Endothelial cell of umbilical vein (primary cell): ENCODE measurements at regions not wholly inside any gene's neighbourhood (a gene's known extent, or its start where the extent isn't known, plus 50 kb on each side); places are given as distances from the start of the nearest gene placed in this dataset.
A peak's percentile ranks its signal among the peaks of the same experiment; 100 is the strongest.

Experiments used
- BruUV-seq: library from RNA; stranded (reverse); fragments of 400-500 nt; replicated peaks from 2 replicates; lab custom pipeline; 2021; lab: Mats Ljungman, UMichigan
- CTCF ChIA-PET: fragments of 300-600, 350-600 bp; sonication (Branson Sonifier 250); formaldehyde crosslinking; loops from one replicate; lab custom pipeline; 2021; ENCODE audit warnings: antibody characterized with exemption, inconsistent platforms; lab: Charles Lee
- POLR2A ChIA-PET: fragments of 300-600, 350-600 bp; sonication (Branson Sonifier 250); formaldehyde crosslinking; loops from one replicate; lab custom pipeline; 2021; ENCODE audit warnings: antibody characterized with exemption, inconsistent platforms; lab: Charles Lee
- DNase-seq: peaks from one replicate; pipeline ENCODE4 v3.0.0-alpha.2; 2011; ENCODE audit warnings: low read depth, low spot score
- FAIRE-seq: peaks from 2 replicates; lab custom pipeline; 2011; peaks lifted over from hg19 to GRCh38; lab: Jason Lieb, UNC
- H2AFZ ChIP-seq: 2 replicates; pipeline ENCODE4 v1.6.0; 2012; ENCODE audit warnings: low read depth, low read length, control low read depth, inconsistent platforms
- H3K27ac ChIP-seq: 2 replicates; pipeline ENCODE4 v1.5.1; 2011; ENCODE audit warnings: low read depth, mild to moderate bottlenecking, control low read depth, low read length, moderate library complexity; ENCODE audit not compliant: insufficient read depth
- H3K27me3 ChIP-seq, 2 experiments: 2 replicates each; pipeline versions ENCODE4 v1.6.0 to v1.6.1; 2011; ENCODE audit warnings: low read length in 2 of 2, mixed read lengths in 1 of 2; ENCODE audit not compliant: control insufficient read depth in 2 of 2, insufficient read depth in 2 of 2
- H3K36me3 ChIP-seq, 2 experiments: 2 replicates in 1 of 2; 3 replicates in 1 of 2; pipeline ENCODE4 v1.5.1; 2011; ENCODE audit warnings: low read length in 2 of 2, mild to moderate bottlenecking in 1 of 2, moderate library complexity in 1 of 2; ENCODE audit not compliant: control insufficient read depth in 2 of 2, insufficient read depth in 2 of 2; ENCODE audit errors: extremely low read depth in 1 of 2
- H3K4me1 ChIP-seq: 3 replicates; pipeline ENCODE4 v1.5.1; 2011; ENCODE audit warnings: mild to moderate bottlenecking, low read length; ENCODE audit not compliant: control insufficient read depth, insufficient read depth; ENCODE audit errors: extremely low read depth
- H3K4me2 ChIP-seq: 2 replicates; pipeline ENCODE4 v1.6.1; 2011; ENCODE audit warnings: low read length, control low read depth, mixed read lengths; ENCODE audit not compliant: insufficient read depth
- H3K4me3 ChIP-seq, 3 experiments: fragments of 200-600 bp in 1 of 3; sonication (generic), shearing (Covaris generic) in 1 of 3; replicated peaks in 1 of 3; 2 replicates each; pipeline ENCODE4 v1.5.1; 2011 to 2016; ENCODE audit warnings: control low read depth in 3 of 3, low read length in 3 of 3, mild to moderate bottlenecking in 2 of 3, inconsistent platforms in 1 of 3, low read depth in 1 of 3, moderate library complexity in 1 of 3; ENCODE audit not compliant: insufficient read depth in 1 of 3
- H3K79me2 ChIP-seq: 2 replicates; pipeline ENCODE4 v1.6.0; 2012; ENCODE audit warnings: low read length, inconsistent platforms; ENCODE audit not compliant: control insufficient read depth, insufficient read depth
- H3K9ac ChIP-seq: replicated peaks from 2 replicates; pipeline ENCODE3; 2011; ENCODE audit warnings: low read length, control low read depth; ENCODE audit not compliant: insufficient read depth; ENCODE audit errors: extremely low read depth
- H3K9me1 ChIP-seq: replicated peaks from 3 replicates; pipeline ENCODE4 v1.6.0; 2011; ENCODE audit warnings: mild to moderate bottlenecking, low read length; ENCODE audit not compliant: control insufficient read depth, insufficient read depth; ENCODE audit errors: extremely low read depth
- H3K9me3 ChIP-seq: replicated peaks from 2 replicates; pipeline ENCODE4 v1.5.1; 2012; ENCODE audit warnings: low read length, inconsistent platforms; ENCODE audit not compliant: control insufficient read depth, insufficient read depth
- H4K20me1 ChIP-seq: replicated peaks from 2 replicates; pipeline ENCODE3; 2011; ENCODE audit warnings: mild to moderate bottlenecking, low read length; ENCODE audit not compliant: control insufficient read depth, insufficient read depth; ENCODE audit errors: extremely low read depth
- CTCF ChIP-seq, 2 donors: IDR thresholded peaks; 1 replicate in 1 of 2; 2 replicates in 1 of 2; pipeline ENCODE4 v1.5.1; 2011; ENCODE audit warnings: low read length in 2 of 2, mild to moderate bottlenecking in 2 of 2, moderate library complexity in 2 of 2, control low read depth in 1 of 2, inconsistent platforms in 1 of 2, low read depth in 1 of 2; ENCODE audit not compliant: insufficient read depth in 1 of 2; ENCODE audit errors: extremely low read depth in 1 of 2
- EZH2 ChIP-seq: IDR thresholded peaks from 2 replicates; pipeline ENCODE4 v1.6.1; 2012; ENCODE audit warnings: borderline replicate concordance, low read depth, mild to moderate bottlenecking, moderate library complexity, low read length, inconsistent platforms; ENCODE audit not compliant: severe bottlenecking
- FOS ChIP-seq: IDR thresholded peaks from 2 replicates; pipeline ENCODE4 v1.6.1; 2011; ENCODE audit warnings: mild to moderate bottlenecking, low read length, moderate library complexity, borderline replicate concordance; ENCODE audit not compliant: insufficient read depth
- GATA2 ChIP-seq: IDR thresholded peaks from 2 replicates; pipeline ENCODE4 v1.7.0; 2011; ENCODE audit warnings: low read depth, mild to moderate bottlenecking, moderate library complexity, mixed read lengths, low read length; ENCODE audit not compliant: insufficient read length, insufficient read depth
- JUN ChIP-seq: IDR thresholded peaks from 2 replicates; pipeline ENCODE4 v1.6.1; 2011; ENCODE audit warnings: borderline replicate concordance, low read depth; ENCODE audit not compliant: insufficient read length, insufficient read depth
- MAX ChIP-seq: IDR thresholded peaks from 2 replicates; pipeline ENCODE4 v1.6.1; 2011; ENCODE audit not compliant: insufficient read depth, insufficient read length
- MYC ChIP-seq: IDR thresholded peaks from one replicate; pipeline ENCODE4 v1.6.1; 2011; ENCODE audit warnings: mild to moderate bottlenecking, low read depth, low read length
- POLR2A ChIP-seq: IDR thresholded peaks from 2 replicates; pipeline ENCODE4 v1.6.1; 2012; ENCODE audit warnings: low read depth, mild to moderate bottlenecking, control low read depth, low read length
- dilution Hi-C: fragments of 300-500 bp; cut with MboI; formaldehyde crosslinking; loops from one replicate; pipeline ENCODE4 v1.15.0; 2019; ENCODE audit warnings: low sequenced_read_pairs; ENCODE audit not compliant: extremely low pct_ligation_motif_present
- intact Hi-C: fragments of 100-400 bp; cut with micrococcal nuclease; formaldehyde crosslinking; loops from one replicate; pipeline ENCODE4 v1.10.0; 2022

- ChIA-PET POLR2A (interaction anchor here (0.6 to 1.9 kb wide), 6 partner anchors 172 to 1482 kb away, joined by 3 to 12 read pairs (median 6); no protein-coding TSS in a partner anchor), CTCF (interaction anchor here (1.0 to 5.7 kb wide), 12 partner anchors 20 to 1428 kb away, joined by 3 to 92 read pairs (median 6); no protein-coding TSS in a partner anchor)
- no peak for TF ChIP-seq GATA2
- H3K4me3 ChIP-seq, result peak overlapping the region in 1 of 3 experiments; percentile 24
- no peaks in the 10 kb centered on the region for H4K20me1 ChIP-seq
- TSS peak; percentile 78 for BruUV-seq
- no peak for DNase-seq
- peak overlapping the region; percentile 94 for H3K9ac ChIP-seq
- intact Hi-C loops (loop anchor here (1.0 to 10.0 kb wide), 17 partner anchors 55 to 1502 kb away; no protein-coding TSS in a partner anchor), dilution Hi-C loops (no loop called here)
- no peaks in the 10 kb centered on the region for H3K9me3 ChIP-seq
- no peaks in the 10 kb centered on the region for H3K9me1 ChIP-seq
- H3K79me2 ChIP-seq, result no peaks in the 10 kb centered on the region
- H3K27ac ChIP-seq, result peak overlapping the region; percentile 100
- peaks cover 56% of the 10 kb centered on the region for H3K4me1 ChIP-seq
- no peak overlapping the region for H2AFZ ChIP-seq
- H3K4me2 ChIP-seq, result peak overlapping the region; percentile 62
- no peaks in the 10 kb centered on the region for H3K36me3 ChIP-seq
- FAIRE-seq, result peak; percentile 75
- no peaks in the 10 kb centered on the region for H3K27me3 ChIP-seq
Observed at GRCh38 chr15:94845390-94845716, 614.0 kb downstream of the MCTP2 start.

- BruUV-seq, result no TSS peak
- H3K36me3 ChIP-seq, result no peaks in the 10 kb centered on the region
- H3K79me2 ChIP-seq, result no peaks in the 10 kb centered on the region
- DNase-seq, result no peak
- H4K20me1 ChIP-seq, result no peaks in the 10 kb centered on the region
- peaks cover 37% of the 10 kb centered on the region for H3K4me1 ChIP-seq
- no peak overlapping the region for H3K4me2 ChIP-seq
- POLR2A ChIA-PET, result no interaction called here
- no peaks in the 10 kb centered on the region for H3K27me3 ChIP-seq
- H3K9me1 ChIP-seq, result no peaks in the 10 kb centered on the region
- intact Hi-C loops, result loop anchor here (5.0 to 10.0 kb wide), 6 partner anchors 285 to 1500 kb away; no protein-coding TSS in a partner anchor
- no peak overlapping the region for H3K27ac ChIP-seq
- FAIRE-seq, result no peak
- dilution Hi-C loops, result no loop called here
- H3K9me3 ChIP-seq, result no peaks in the 10 kb centered on the region
- TF ChIP-seq JUN (no peak), FOS (no peak), MAX (no peak), EZH2 (no peak), CTCF (IDR thresholded peaks at IDR 0.05; ENCODE audit: extremely low read depth in 1 of 2, insufficient read depth in 1 of 2, low read depth in 1 of 2, low read length in 2 of 2) (no peak), POLR2A (no peak), MYC (no peak), GATA2 (no peak)
- no peak overlapping the region for H3K9ac ChIP-seq
- H2AFZ ChIP-seq, result no peak overlapping the region
- H3K4me3 ChIP-seq, result no peak overlapping the region
- CTCF ChIA-PET, result interaction anchor here (1.1 kb wide), 1 partner anchor 118 kb away, joined by 3 read pairs; no protein-coding TSS in a partner anchor
Observed at GRCh38 chr15:94847325-94847724, 616.0 kb downstream of the MCTP2 start.
